GM06990 (cell line): ENCODE measurements at regions not wholly inside any gene's neighbourhood (a gene's known extent, or its start where the extent isn't known, plus 50 kb on each side); places are given as distances from the start of the nearest gene placed in this dataset.

Experiments
- DNase-seq: peaks from one replicate; pipeline ENCODE4 v3.0.0-alpha.2; 2011; ENCODE audit not compliant: insufficient read length; ENCODE audit errors: extremely low read depth
- H3K27me3 ChIP-seq: replicated peaks from 2 replicates; pipeline ENCODE4 v1.6.0; 2011; ENCODE audit warnings: low read length; ENCODE audit not compliant: control insufficient read depth, insufficient read depth
- H3K36me3 ChIP-seq: 2 replicates; pipeline ENCODE4 v1.5.1; 2011; ENCODE audit warnings: low read length; ENCODE audit not compliant: control insufficient read depth, insufficient read depth
- H3K4me3 ChIP-seq: replicated peaks from 2 replicates; pipeline ENCODE4 v1.5.1; 2011; ENCODE audit warnings: low read depth, mild to moderate bottlenecking, control low read depth, low read length
- CTCF ChIP-seq: IDR thresholded peaks from 2 replicates; pipeline ENCODE4 v1.5.1; 2011; ENCODE audit warnings: low read length, control low read depth, mild to moderate bottlenecking, inconsistent platforms; ENCODE audit not compliant: insufficient read depth, poor library complexity, severe bottlenecking

- no peak for TF ChIP-seq CTCF
- H3K36me3 ChIP-seq: no peaks in the 10 kb centered on the region
- H3K4me3 ChIP-seq: no peak overlapping the region
- no peaks in the 10 kb centered on the region for H3K27me3 ChIP-seq
- DNase-seq: no peak
Measured at GRCh38 chr3:166248784-166249183, 411.6 kb upstream of the BCHE start.

- no peak overlapping the region for H3K4me3 ChIP-seq
- no peaks in the 10 kb centered on the region for H3K27me3 ChIP-seq
- DNase-seq: no peak
- TF ChIP-seq CTCF: no peak
- H3K36me3 ChIP-seq: no peaks in the 10 kb centered on the region
Measured at GRCh38 chr3:166243511-166243910, 406.3 kb upstream of the BCHE start.

- Histone ChIP-seq H3K36me3 (no peaks in the 10 kb centered on the region), H3K27me3 (no peaks in the 10 kb centered on the region), H3K4me3 (no peak overlapping the region)
- DNase-seq: no peak
- TF ChIP-seq CTCF: no peak
Measured at GRCh38 chr3:166223120-166223519, 385.9 kb upstream of the BCHE start.

- TF ChIP-seq CTCF: no peak
- DNase-seq: no peak
- H3K4me3 ChIP-seq: no peak overlapping the region
Measured at GRCh38 chr3:166211451-166211850, 374.2 kb upstream of the BCHE start.

GRCh38 chr3:166209701-166210100 lies 372.5 kb upstream of the BCHE start:
- no peaks in the 10 kb centered on the region for H3K36me3 ChIP-seq
- no peak overlapping the region for H3K4me3 ChIP-seq
- no peak for DNase-seq
- no peak for TF ChIP-seq CTCF
- H3K27me3 ChIP-seq: no peaks in the 10 kb centered on the region

More at GRCh38 chr3:166211451-166211850, 374.2 kb upstream of the BCHE start:
- no peaks in the 10 kb centered on the region for H3K27me3 ChIP-seq
- no peaks in the 10 kb centered on the region for H3K36me3 ChIP-seq

GRCh38 chr3:166205158-166205557 lies 367.9 kb upstream of the BCHE start:
- Histone ChIP-seq H3K36me3 (no peaks in the 10 kb centered on the region), H3K4me3 (no peak overlapping the region), H3K27me3 (no peaks in the 10 kb centered on the region)
- no peak for DNase-seq
- TF ChIP-seq CTCF: no peak
